ENCODE measurements at regions not wholly inside any gene's neighbourhood (a gene's known extent, or its start where the extent isn't known, plus 50 kb on each side); places are given as distances from the start of the nearest gene placed in this dataset.

GRCh38 chr12:73342733-73343132 is 1070.6 kb downstream of the TRHDE start:
- no peak for DNase-seq (ENCODE audit: low spot score)

GRCh38 chr12:73352826-73353225 is 1080.7 kb downstream of the TRHDE start:
- DNase-seq (ENCODE audit: low spot score): no peak

DNA sequence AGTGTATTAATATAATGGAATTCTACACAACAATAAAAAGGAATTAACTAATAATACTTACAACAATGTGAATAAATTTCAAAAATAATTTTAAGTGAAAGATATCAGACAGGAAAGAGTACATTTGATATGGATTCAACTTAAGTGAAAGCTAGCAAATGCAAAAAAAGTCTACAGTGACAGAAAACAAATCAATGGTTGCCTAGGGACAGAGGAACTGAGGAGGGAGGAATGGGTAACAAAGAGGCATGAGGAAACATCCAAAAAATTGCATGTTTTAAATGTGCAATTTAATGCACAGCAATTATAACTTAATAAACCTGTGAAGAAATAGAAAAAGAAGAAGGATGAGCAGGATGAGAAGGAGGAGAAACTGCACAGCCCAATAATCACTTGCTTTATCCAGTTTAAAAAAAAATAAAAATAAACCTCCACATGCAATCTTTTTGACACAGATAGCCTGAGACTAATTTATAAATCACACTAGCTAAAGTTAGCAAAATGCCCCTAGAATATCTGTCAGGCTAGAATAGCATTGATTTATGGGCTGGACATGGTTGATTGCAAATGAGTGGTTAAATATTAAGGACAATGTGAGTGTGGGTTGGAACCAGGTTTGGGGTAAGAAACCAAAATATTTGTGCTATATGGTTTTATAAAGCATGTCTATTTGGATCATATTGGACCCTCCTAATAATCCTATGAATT is 1089.1 kb downstream of the TRHDE start:
- no peak for DNase-seq (ENCODE audit: low spot score)

GRCh38 chr12:73361864-73362230 is 1089.7 kb downstream of the TRHDE start:
- DNase-seq (ENCODE audit: low spot score): no peak

DNA sequence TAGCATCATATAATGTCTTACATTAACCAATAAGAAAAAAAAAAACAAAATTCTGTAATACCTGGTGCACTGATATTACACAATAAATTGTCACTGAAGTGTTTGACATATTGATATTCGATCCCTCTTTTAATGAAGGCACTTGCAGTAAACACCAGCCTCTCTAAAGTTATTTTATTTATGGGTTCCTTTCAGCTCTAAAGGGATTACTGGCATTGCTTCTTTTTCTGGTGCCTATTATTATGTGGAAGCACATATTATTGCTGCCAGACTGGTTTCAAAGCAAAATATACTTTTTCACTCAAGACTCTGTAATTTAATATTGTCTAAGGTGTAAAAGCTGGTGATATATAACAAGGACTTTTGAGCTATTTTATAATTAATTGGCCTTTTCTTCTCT is 1090.5 kb downstream of the TRHDE start:
- DNase-seq (ENCODE audit: low spot score): no peak

GRCh38 chr12:73372856-73373255 is 1100.7 kb downstream of the TRHDE start:
- no peak for DNase-seq (ENCODE audit: low spot score)

DNA sequence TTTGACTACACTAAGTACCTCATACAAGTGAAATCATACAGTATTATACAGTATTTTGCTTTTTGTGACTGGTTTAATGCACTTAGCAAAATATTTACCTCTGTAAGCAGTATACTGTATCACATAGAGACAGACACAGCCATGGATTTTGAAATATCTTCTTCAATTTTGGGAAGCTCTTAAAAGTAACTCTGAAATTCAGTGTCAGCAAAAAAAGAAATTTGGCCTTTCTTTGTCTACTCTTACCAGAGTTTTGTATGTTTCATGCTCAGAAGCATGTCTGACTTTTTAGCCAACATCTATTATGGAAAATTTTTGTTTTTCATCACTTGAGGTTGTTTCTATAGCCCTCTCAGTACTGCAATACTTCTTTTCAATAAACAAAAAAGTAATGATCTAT is 1102.2 kb downstream of the TRHDE start:
- DNase-seq (ENCODE audit: low spot score): no peak

- DNase-seq (ENCODE audit: low spot score): no peak
Measured at GRCh38 chr12:73383584-73384222, 1111.5 kb downstream of the TRHDE start.

- no peak for DNase-seq (ENCODE audit: low spot score)
Measured at GRCh38 chr12:73384592-73384991, 1112.4 kb downstream of the TRHDE start.

DNA sequence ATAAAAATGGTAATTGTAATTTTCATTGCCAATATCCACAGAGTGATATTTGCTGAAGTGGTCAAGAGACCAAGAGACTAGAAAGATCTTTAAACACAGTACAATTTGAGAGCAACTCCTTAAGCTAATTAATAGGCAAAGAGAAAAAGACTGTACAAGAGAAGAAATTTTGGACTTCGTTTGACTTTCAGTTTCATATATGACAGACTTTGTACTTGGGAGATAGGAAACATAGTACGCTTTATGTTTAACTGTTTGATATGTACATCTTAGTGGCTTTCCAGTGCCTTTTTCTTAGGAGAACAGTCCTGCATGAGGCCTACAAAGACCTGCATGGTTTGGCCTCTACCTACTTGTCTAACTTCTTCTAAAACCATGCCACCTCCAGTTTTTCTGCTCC is 1118.1 kb downstream of the TRHDE start:
- DNase-seq (ENCODE audit: low spot score): no peak

DNA sequence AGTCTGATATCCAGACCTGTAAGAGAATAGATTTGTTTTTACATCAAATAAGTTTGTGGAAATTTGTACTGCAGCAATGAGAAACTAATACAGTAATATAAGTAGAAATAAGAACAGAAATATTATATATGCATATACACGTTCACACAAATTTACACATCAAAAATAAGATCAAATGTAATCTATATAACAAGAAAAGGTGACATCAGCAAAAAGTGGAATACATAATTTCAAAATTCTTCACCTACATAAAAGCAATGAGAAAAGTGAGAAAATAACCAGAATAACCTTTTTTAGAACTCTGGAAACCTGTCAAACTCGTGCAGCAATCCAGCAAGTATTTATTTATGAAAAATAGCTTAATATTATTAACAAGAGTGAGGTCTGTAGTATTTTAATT is 1124.6 kb upstream of the ATXN7L3B start:
- DNase-seq (ENCODE audit: low spot score): no peak

DNA sequence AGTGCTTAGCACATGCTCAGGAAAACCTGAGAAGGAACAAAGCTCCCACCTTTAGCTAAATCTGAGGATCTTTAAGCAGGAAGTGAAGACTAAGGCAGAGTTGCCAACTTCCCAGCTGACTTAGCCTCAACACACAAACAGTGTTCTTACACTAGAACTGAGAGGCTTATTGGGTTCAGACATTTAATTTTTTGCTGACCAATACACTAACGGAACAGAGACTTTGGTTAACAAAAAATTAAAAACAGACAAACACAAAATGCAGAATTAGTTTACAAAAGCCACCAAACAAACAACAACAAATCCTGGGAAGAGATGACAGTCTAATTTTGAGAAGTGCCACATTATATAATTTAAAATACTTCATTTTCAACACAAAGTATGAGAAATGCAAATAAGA is 1123.7 kb upstream of the ATXN7L3B start:
- no peak for DNase-seq (ENCODE audit: low spot score)

- DNase-seq (ENCODE audit: low spot score): no peak
Measured at GRCh38 chr12:73414926-73415325, 1122.7 kb upstream of the ATXN7L3B start.

DNA sequence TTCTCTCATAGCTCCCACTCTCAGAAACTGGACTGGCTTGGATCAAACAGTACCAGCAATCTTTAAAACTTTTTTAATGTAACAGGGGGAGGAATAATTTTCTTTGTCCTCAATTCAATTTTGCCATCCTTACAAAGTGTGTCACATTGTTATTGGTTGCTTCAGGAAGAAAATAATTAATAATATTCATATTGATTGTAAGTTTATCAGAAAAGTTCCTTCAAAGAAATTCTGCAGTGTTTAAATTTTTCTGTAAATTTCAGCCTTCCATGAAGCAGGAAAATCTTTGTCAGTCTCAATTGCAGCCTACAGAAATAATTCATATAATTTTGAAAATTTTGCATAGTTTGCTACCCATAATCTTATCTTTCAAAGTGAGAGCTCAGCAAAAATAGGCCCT is 1119.1 kb upstream of the ATXN7L3B start:
- DNase-seq (ENCODE audit: low spot score): no peak

- DNase-seq (ENCODE audit: low spot score): peak; percentile 1
Measured at GRCh38 chr12:73421832-73422231, 1115.8 kb upstream of the ATXN7L3B start.

- no peak for DNase-seq (ENCODE audit: low spot score)
Measured at GRCh38 chr12:73424484-73424883, 1113.2 kb upstream of the ATXN7L3B start.

- no peak for DNase-seq (ENCODE audit: low spot score)
Measured at GRCh38 chr12:73445658-73446324, 1091.8 kb upstream of the ATXN7L3B start.

GRCh38 chr12:73452672-73453469 is 1084.8 kb upstream of the ATXN7L3B start:
- no peak for DNase-seq (ENCODE audit: low spot score)

DNA sequence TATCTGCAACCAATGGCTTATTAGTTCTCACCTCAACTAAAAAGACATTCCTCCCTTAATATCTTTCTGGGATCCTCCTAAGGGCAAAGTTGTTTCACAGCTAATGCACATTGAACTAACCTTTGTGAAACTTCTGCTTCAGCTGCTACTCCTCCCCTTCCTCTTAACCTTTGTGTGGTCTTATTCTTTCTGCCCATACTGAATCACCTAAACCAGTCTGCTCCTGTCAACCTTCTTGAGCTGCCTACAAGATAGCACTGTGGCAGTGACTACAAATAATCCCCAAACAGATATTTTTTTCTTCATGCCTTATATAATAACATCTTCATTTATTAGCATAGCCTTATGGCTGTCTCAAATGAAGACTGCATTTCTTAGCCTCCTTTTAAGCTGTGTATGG is 1077.4 kb upstream of the ATXN7L3B start:
- DNase-seq (ENCODE audit: low spot score): no peak

- DNase-seq (ENCODE audit: low spot score): no peak
Measured at GRCh38 chr12:73465106-73465505, 1072.5 kb upstream of the ATXN7L3B start.

DNA sequence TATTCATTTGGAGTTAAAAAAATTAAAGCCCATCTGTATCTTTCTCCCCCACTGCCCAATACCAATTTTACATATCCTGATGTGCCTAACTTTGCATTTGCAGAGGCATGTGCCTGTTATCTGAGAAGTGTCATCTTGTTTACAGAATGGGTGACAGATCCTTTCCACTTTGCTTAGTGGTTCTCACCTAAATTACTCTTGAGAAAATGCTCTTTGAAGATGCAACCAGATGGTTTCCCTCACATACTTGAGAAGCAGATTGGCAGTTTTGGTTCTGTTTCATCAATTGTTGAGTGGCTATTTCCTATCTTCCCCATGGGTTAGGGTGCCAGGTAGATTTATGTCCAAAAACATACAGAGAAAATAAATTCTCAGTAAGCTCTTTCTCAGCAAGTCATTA is 1051.4 kb upstream of the ATXN7L3B start:
- DNase-seq (ENCODE audit: low spot score): no peak

GRCh38 chr12:73506611-73507010 is 1031.0 kb upstream of the ATXN7L3B start:
- DNase-seq (ENCODE audit: low spot score): no peak

DNA sequence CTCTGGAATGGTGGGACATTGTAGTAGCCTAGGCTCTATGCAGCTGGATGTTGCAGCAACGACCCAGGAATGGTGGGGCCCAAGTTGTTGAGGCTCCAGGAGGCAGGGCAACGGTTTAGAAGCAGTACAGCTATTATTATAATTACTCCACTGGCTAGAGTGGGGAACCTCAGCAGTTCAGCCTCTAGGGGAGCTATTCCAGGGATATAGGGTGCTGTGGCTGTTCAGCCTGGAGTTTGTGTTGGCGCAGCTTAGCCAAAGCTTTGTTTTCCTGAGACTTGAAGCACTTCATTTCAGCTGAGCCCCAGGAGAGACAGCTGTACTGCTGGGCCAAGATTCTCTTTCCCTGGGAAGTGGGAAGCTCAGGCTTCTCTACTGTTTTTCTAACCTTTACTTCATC is 1023.0 kb upstream of the ATXN7L3B start:
- DNase-seq (ENCODE audit: low spot score): no peak

Measured in hepatic stellate cell (primary cell).